H1 (cell line): ENCODE measurements at regions not wholly inside any gene's neighbourhood (a gene's known extent, or its start where the extent isn't known, plus 50 kb on each side); places are given as distances from the start of the nearest gene placed in this dataset.

Experiments
- CTCF ChIA-PET: fragments of 300-600 bp; sonication (Branson Sonifier 250); formaldehyde crosslinking; loops from one replicate; lab custom pipeline; 2021; ENCODE audit not compliant: partially characterized antibody; lab: Charles Lee
- POLR2A ChIA-PET: fragments of 300-600 bp; sonication (Branson Sonifier 250); formaldehyde crosslinking; loops from one replicate; lab custom pipeline; 2021; ENCODE audit warnings: inconsistent platforms; ENCODE audit not compliant: partially characterized antibody; lab: Charles Lee
- DNase-seq, 2 experiments: peaks; one replicate each; pipeline versions ENCODE4 v3.0.0 to v3.0.0-alpha.2; 2010 to 2022; ENCODE audit warnings: low spot score in 2 of 2, low read depth in 1 of 2, mixed read lengths in 1 of 2
- FAIRE-seq: peaks from 2 replicates; lab custom pipeline; 2011; peaks lifted over from hg19 to GRCh38; lab: Jason Lieb, UNC
- H2AFZ ChIP-seq: 2 replicates; pipeline ENCODE4 v1.8.1; 2012; ENCODE audit warnings: low read length, inconsistent platforms
- H2AK5ac ChIP-seq: 2 replicates; pipeline ENCODE4 v1.6.1; 2013; ENCODE audit warnings: low read depth, low read length
- H2BK120ac ChIP-seq: replicated peaks from 2 replicates; pipeline ENCODE3; 2013; ENCODE audit warnings: low read depth, low read length, inconsistent platforms
- H2BK12ac ChIP-seq: 2 replicates; pipeline ENCODE4 v1.6.1; 2013; ENCODE audit warnings: low read depth, low read length
- H2BK15ac ChIP-seq: 2 replicates; pipeline ENCODE4 v1.6.1; 2013; ENCODE audit warnings: low read length
- H2BK20ac ChIP-seq: 2 replicates; pipeline ENCODE4 v1.6.1; 2013; ENCODE audit warnings: low read length
- H2BK5ac ChIP-seq: 2 replicates; pipeline ENCODE4 v1.6.1; 2013; ENCODE audit warnings: low read depth, low read length
- H3K14ac ChIP-seq: 2 replicates; pipeline ENCODE4 v1.6.1; 2013; ENCODE audit warnings: inconsistent platforms; ENCODE audit not compliant: insufficient read length
- H3K18ac ChIP-seq: 2 replicates; pipeline ENCODE4 v1.6.1; 2013; ENCODE audit warnings: low read length; ENCODE audit errors: extremely low read depth
- H3K23ac ChIP-seq: 2 replicates; pipeline ENCODE4 v1.6.1; 2013; ENCODE audit warnings: inconsistent platforms; ENCODE audit not compliant: insufficient read length
- H3K23me2 ChIP-seq: 2 replicates; pipeline ENCODE4 v1.6.1; 2013; ENCODE audit warnings: low read depth, low read length
- H3K27ac ChIP-seq: 2 replicates; pipeline ENCODE4 v1.6.1; 2011; ENCODE audit warnings: low read depth, low read length, inconsistent platforms
- H3K27me3 ChIP-seq, 4 experiments: replicated peaks in 1 of 4; 1 replicate in 1 of 4; 2 replicates in 3 of 4; pipeline versions ENCODE4 v1.6.1 to v1.8.1; 2011 to 2013; ENCODE audit warnings: low read length in 3 of 4, mild to moderate bottlenecking in 3 of 4, inconsistent platforms in 2 of 4, mixed read lengths in 2 of 4, moderate library complexity in 1 of 4; ENCODE audit not compliant: control insufficient read depth in 3 of 4, insufficient read depth in 3 of 4; ENCODE audit errors: extremely low read depth in 1 of 4
- H3K36me3 ChIP-seq, 4 experiments: 2 replicates each; pipeline versions ENCODE4 v1.6.1 to v1.8.1; 2011 to 2013; ENCODE audit warnings: mild to moderate bottlenecking in 4 of 4, low read length in 3 of 4, moderate library complexity in 2 of 4, control low read depth in 1 of 4, inconsistent platforms in 1 of 4; ENCODE audit not compliant: insufficient read depth in 4 of 4, control insufficient read depth in 2 of 4
- H3K4ac ChIP-seq: replicated peaks from 2 replicates; pipeline ENCODE3; 2013; ENCODE audit warnings: low read length, low read depth, mixed read lengths, inconsistent platforms; ENCODE audit not compliant: insufficient read length
- H3K4me1 ChIP-seq, 4 experiments: replicated peaks in 1 of 4; 1 replicate in 1 of 4; 2 replicates in 3 of 4; pipeline versions ENCODE4 v1.6.1 to v1.8.1; 2011 to 2013; ENCODE audit warnings: low read length in 3 of 4, inconsistent platforms in 2 of 4, mixed read lengths in 1 of 4; ENCODE audit not compliant: insufficient read depth in 4 of 4, control insufficient read depth in 3 of 4
- H3K4me2 ChIP-seq, 2 experiments: 2 replicates each; pipeline versions ENCODE4 v1.6.1 to v1.8.1; 2011 to 2013; ENCODE audit warnings: low read depth in 2 of 2, low read length in 2 of 2, control low read depth in 1 of 2, inconsistent platforms in 1 of 2, mild to moderate bottlenecking in 1 of 2; ENCODE audit not compliant: insufficient read depth in 1 of 2
- H3K4me3 ChIP-seq, 4 experiments: fragments of 200-600, 300-600 bp in 1 of 4; sonication (generic), shearing (Covaris generic), sonication (Bioruptor Twin) in 1 of 4; 2 replicates each; pipeline versions ENCODE4 v1.5.1 to v1.8.1; 2011 to 2016; ENCODE audit warnings: low read length in 4 of 4, low read depth in 3 of 4, control low read depth in 2 of 4, inconsistent platforms in 2 of 4, mild to moderate bottlenecking in 2 of 4, mixed read lengths in 1 of 4, moderate library complexity in 1 of 4; ENCODE audit not compliant: insufficient read depth in 2 of 4; ENCODE audit errors: extremely low read depth in 1 of 4
- H3K56ac ChIP-seq: replicated peaks from 2 replicates; pipeline ENCODE3; 2013; ENCODE audit warnings: low read depth, mild to moderate bottlenecking, mixed read lengths, low read length, inconsistent platforms; ENCODE audit not compliant: insufficient read length
- H3K79me1 ChIP-seq: 2 replicates; pipeline ENCODE4 v1.6.1; 2013; ENCODE audit warnings: low read depth, low read length, control low read depth
- H3K79me2 ChIP-seq, 2 experiments: 2 replicates each; pipeline versions ENCODE4 v1.6.1 to v1.8.1; 2012 to 2013; ENCODE audit warnings: low read length in 2 of 2, mild to moderate bottlenecking in 2 of 2, inconsistent platforms in 1 of 2; ENCODE audit not compliant: insufficient read depth in 2 of 2, control insufficient read depth in 1 of 2
- H3K9ac ChIP-seq, 4 experiments: replicated peaks in 1 of 4; 1 replicate in 1 of 4; 2 replicates in 3 of 4; pipeline versions ENCODE4 v1.6.1 to v1.8.1; 2011 to 2013; ENCODE audit warnings: low read depth in 3 of 4, low read length in 3 of 4, control low read depth in 2 of 4, mild to moderate bottlenecking in 2 of 4, moderate library complexity in 2 of 4, inconsistent platforms in 1 of 4; ENCODE audit errors: extremely low read depth in 1 of 4
- H3K9me3 ChIP-seq, 2 experiments: 2 replicates each; pipeline versions ENCODE4 v1.6.1 to v1.8.1; 2012 to 2013; ENCODE audit warnings: mild to moderate bottlenecking in 2 of 2, moderate library complexity in 2 of 2, control low read depth in 1 of 2, inconsistent platforms in 1 of 2, low read depth in 1 of 2, low read length in 1 of 2, mixed read lengths in 1 of 2; ENCODE audit not compliant: insufficient read depth in 2 of 2
- H4K20me1 ChIP-seq, 2 experiments: replicated peaks in 1 of 2; 2 replicates each; pipeline versions ENCODE3 to v1.8.1; 2011 to 2013; ENCODE audit warnings: inconsistent platforms in 2 of 2, low read length in 2 of 2, mild to moderate bottlenecking in 1 of 2; ENCODE audit not compliant: insufficient read depth in 2 of 2, control insufficient read depth in 1 of 2
- H4K5ac ChIP-seq: 2 replicates; pipeline ENCODE4 v1.6.1; 2013; ENCODE audit warnings: low read length, low read depth, mixed read lengths, inconsistent platforms; ENCODE audit not compliant: insufficient read length
- H4K8ac ChIP-seq: 2 replicates; pipeline ENCODE4 v1.8.0; 2013; ENCODE audit warnings: mild to moderate bottlenecking, moderate library complexity, low read length, inconsistent platforms; ENCODE audit not compliant: insufficient read depth; ENCODE audit errors: extremely low read depth
- H4K91ac ChIP-seq: replicated peaks from 2 replicates; pipeline ENCODE3; 2013; ENCODE audit warnings: low read length, mixed read lengths, inconsistent platforms; ENCODE audit not compliant: insufficient read length
- SP4 ChIP-seq: IDR thresholded peaks from 2 replicates; pipeline ENCODE4 v1.6.1; 2012; ENCODE audit warnings: low read length, inconsistent platforms
- WGBS, 2 experiments: shearing (Covaris generic) in 1 of 2; methylation state at CpG; one replicate each; pipeline versions ENCODE4 v1.1.6 to v1.1.7; 2013 to 2015; ENCODE audit warnings: low lambda C conversion rate in 2 of 2, mixed read lengths in 2 of 2, inconsistent platforms in 1 of 2, low coverage in 1 of 2, missing lambda C conversion rate in 1 of 2; ENCODE audit not compliant: insufficient replicate concordance in 2 of 2, insufficient coverage in 1 of 2, insufficient read length in 1 of 2; ENCODE audit errors: extremely low coverage in 1 of 2, missing lambda C conversion rate in 1 of 2; 5-methylcytosine and 5-hydroxymethylcytosine counted together

GRCh38 chr4:123699880-123700771 lies 303.5 kb downstream of the SPRY1 start:
- no peak overlapping the region for H4K8ac ChIP-seq
- H4K91ac ChIP-seq, result no peak overlapping the region
- POLR2A ChIA-PET, result no interaction called here
- H3K9me3 ChIP-seq, result no peaks in the 10 kb centered on the region
- no peak for DNase-seq
- no peaks in the 10 kb centered on the region for H3K27me3 ChIP-seq
- no peak overlapping the region for H3K4ac ChIP-seq
- no peak overlapping the region for H2BK120ac ChIP-seq
- H3K14ac ChIP-seq, result no peak overlapping the region
- H3K4me2 ChIP-seq, result no peak overlapping the region
- H2AK5ac ChIP-seq, result no peak overlapping the region
- no peak overlapping the region for H3K18ac ChIP-seq
- H3K79me2 ChIP-seq, result no peaks in the 10 kb centered on the region
- H4K20me1 ChIP-seq, result no peaks in the 10 kb centered on the region
- 86% methylated on average over 6 of the region's 6 CpGs; no CpG with 5 or more reads in 1 of the 2 experiments for WGBS, 2 experiments
- no peak for FAIRE-seq
- H3K23me2 ChIP-seq, result no peaks in the 10 kb centered on the region
- peak overlapping the region; percentile 35 for H2AFZ ChIP-seq
- H3K27ac ChIP-seq, result no peak overlapping the region
- CTCF ChIA-PET, result no interaction called here
- H3K36me3 ChIP-seq, result no peaks in the 10 kb centered on the region
- no peak overlapping the region for H2BK5ac ChIP-seq
- no peak overlapping the region for H3K56ac ChIP-seq
- no peaks in the 10 kb centered on the region for H3K4me1 ChIP-seq
- no peak overlapping the region for H3K4me3 ChIP-seq
- no peaks in the 10 kb centered on the region for H3K79me1 ChIP-seq
- H2BK12ac ChIP-seq, result no peak overlapping the region
- no peak overlapping the region for H4K5ac ChIP-seq
- no peak overlapping the region for H2BK20ac ChIP-seq
- H2BK15ac ChIP-seq, result no peak overlapping the region
- no peak overlapping the region for H3K9ac ChIP-seq
- no peak overlapping the region for H3K23ac ChIP-seq
- no peak for TF ChIP-seq SP4
